ENCODE measurements at regions not wholly inside any gene's neighbourhood (a gene's known extent, or its start where the extent isn't known, plus 50 kb on each side); places are given as distances from the start of the nearest gene placed in this dataset.

DNA sequence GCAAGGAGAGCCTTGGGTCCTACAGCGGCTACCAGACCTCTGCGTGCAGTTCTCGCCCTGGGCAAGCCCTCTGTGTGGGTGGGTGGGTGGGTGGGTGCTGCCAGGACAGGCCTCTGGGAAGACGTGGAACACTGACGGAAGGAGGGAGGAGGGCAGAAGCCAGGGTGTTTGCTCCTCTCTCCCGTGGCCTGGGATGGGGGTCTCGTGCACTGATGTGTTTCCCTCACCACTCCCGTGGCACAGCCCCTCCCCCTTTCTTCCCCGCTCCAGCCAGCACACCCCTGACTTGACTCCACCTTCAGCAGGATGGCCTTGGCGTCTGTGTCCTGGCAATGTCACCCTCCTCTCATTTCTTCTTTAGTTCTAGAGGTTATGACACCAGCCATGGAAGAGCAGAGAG lies 130.0 kb downstream of the CDH26 start:
- CTCF ChIA-PET, result no interaction called here
- Mint-ChIP-seq H3K27me3 (peaks cover 23% of the 10 kb centered on the region), H3K4me1 (no peaks in the 10 kb centered on the region), H3K36me3 (ENCODE audit: low read depth) (no peaks in the 10 kb centered on the region), H3K27ac (no peak overlapping the region), H3K9me3 (no peaks in the 10 kb centered on the region), H3K4me3 (no peak overlapping the region)
- POLR2A ChIA-PET, result no interaction called here
- no peak for DNase-seq
- no peak for ATAC-seq (ENCODE audit: low read depth)
- intact Hi-C loops (cut with micrococcal nuclease), result no loop called here
- TF ChIP-seq, protein P1, sequence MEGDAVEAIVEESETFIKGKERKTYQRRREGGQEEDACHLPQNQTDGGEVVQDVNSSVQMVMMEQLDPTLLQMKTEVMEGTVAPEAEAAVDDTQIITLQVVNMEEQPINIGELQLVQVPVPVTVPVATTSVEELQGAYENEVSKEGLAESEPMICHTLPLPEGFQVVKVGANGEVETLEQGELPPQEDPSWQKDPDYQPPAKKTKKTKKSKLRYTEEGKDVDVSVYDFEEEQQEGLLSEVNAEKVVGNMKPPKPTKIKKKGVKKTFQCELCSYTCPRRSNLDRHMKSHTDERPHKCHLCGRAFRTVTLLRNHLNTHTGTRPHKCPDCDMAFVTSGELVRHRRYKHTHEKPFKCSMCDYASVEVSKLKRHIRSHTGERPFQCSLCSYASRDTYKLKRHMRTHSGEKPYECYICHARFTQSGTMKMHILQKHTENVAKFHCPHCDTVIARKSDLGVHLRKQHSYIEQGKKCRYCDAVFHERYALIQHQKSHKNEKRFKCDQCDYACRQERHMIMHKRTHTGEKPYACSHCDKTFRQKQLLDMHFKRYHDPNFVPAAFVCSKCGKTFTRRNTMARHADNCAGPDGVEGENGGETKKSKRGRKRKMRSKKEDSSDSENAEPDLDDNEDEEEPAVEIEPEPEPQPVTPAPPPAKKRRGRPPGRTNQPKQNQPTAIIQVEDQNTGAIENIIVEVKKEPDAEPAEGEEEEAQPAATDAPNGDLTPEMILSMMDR (IDR thresholded peaks at IDR 0.05), result no peak

DNA sequence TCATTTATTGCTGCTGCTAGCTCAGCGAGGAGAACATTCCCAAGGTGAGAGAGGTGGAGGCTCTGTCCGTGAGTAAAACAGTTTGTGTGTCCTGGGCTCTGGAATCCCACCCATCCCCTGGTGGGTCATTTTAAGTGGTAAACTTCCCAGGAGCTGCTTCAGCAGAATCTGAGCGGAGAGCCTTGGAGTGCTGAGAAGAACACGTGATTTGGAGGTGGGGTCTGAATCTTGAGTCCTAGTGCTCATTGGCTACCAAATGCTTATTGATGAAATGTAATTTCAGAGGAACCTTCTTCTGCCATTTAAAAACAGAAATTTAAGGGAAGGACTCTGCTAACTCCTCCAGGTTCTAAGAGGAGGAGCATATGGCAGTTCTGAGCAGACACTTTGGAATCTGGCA lies 132.4 kb downstream of the CDH26 start:
- intact Hi-C loops (cut with micrococcal nuclease), result no loop called here
- H3K36me3 Mint-ChIP-seq (ENCODE audit: low read depth), result no peaks in the 10 kb centered on the region
- H3K4me1 Mint-ChIP-seq, result no peaks in the 10 kb centered on the region
- no peak for DNase-seq
- TF ChIP-seq, protein P1 (IDR thresholded peaks at IDR 0.05), result no peak
- no peak for ATAC-seq (ENCODE audit: low read depth)
- no peak overlapping the region for H3K27ac Mint-ChIP-seq
- ChIA-PET CTCF (no interaction called here), POLR2A (no interaction called here)
- H3K4me3 Mint-ChIP-seq, result no peak overlapping the region
- H3K27me3 Mint-ChIP-seq, result peaks cover 23% of the 10 kb centered on the region
- H3K9me3 Mint-ChIP-seq, result no peaks in the 10 kb centered on the region

DNA sequence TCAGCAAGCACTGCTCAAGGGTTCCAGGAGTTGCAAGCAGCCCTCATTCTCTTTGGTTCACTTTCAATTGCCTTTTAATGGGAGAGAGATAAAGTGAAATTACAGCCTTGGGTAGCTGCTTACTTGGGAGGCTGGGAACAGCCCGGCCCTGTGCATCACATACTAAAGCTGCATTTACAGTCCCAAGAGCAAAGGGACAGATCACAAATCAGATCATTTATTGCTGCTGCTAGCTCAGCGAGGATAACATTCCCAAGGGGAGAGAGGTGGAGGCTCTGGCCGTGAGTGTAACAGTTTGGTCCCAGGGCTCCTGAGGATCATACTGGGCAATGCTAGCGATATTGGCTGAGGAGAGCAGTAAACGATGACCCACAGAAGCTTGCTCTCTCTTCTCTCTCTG lies 133.1 kb downstream of the CDH26 start:
- TF ChIP-seq, protein P1 (IDR thresholded peaks at IDR 0.05), result no peak
- Mint-ChIP-seq H3K4me3 (no peak overlapping the region), H3K27me3 (peaks cover 20% of the 10 kb centered on the region), H3K36me3 (ENCODE audit: low read depth) (no peaks in the 10 kb centered on the region), H3K27ac (no peak overlapping the region), H3K4me1 (no peaks in the 10 kb centered on the region), H3K9me3 (no peaks in the 10 kb centered on the region)
- CTCF ChIA-PET, result no interaction called here
- intact Hi-C loops (cut with micrococcal nuclease), result no loop called here
- DNase-seq, result no peak
- POLR2A ChIA-PET, result no interaction called here
- no peak for ATAC-seq (ENCODE audit: low read depth)

DNA sequence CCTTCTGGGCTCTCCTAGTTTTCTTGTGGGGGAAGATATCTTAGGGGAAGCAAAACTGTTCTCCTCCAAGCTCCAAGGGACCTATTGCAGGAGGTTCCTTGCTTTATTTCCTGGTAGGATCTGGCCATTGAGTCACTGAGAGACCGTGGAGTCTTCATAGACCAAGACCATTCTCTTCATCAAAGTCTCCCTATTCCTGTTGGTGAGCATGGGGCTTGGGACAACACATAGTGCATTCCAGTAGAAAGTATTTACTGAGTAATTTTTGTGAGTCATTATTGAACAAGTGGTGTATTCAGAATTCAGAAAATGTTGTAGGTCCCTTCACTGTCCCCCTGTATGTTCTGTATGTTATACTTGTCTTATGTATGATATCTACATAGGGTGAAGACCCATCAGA lies 133.6 kb downstream of the CDH26 start:
- H3K4me3 Mint-ChIP-seq, result no peak overlapping the region
- no peaks in the 10 kb centered on the region for H3K9me3 Mint-ChIP-seq
- ATAC-seq (ENCODE audit: low read depth) (no peak), DNase-seq (no peak)
- ChIA-PET POLR2A (no interaction called here), CTCF (no interaction called here)
- intact Hi-C loops (cut with micrococcal nuclease), result no loop called here
- no peak overlapping the region for H3K27ac Mint-ChIP-seq
- H3K36me3 Mint-ChIP-seq (ENCODE audit: low read depth), result no peaks in the 10 kb centered on the region
- peaks cover 14% of the 10 kb centered on the region for H3K27me3 Mint-ChIP-seq
- H3K4me1 Mint-ChIP-seq, result no peaks in the 10 kb centered on the region
- TF ChIP-seq, protein P1 (IDR thresholded peaks at IDR 0.05), result no peak

DNA sequence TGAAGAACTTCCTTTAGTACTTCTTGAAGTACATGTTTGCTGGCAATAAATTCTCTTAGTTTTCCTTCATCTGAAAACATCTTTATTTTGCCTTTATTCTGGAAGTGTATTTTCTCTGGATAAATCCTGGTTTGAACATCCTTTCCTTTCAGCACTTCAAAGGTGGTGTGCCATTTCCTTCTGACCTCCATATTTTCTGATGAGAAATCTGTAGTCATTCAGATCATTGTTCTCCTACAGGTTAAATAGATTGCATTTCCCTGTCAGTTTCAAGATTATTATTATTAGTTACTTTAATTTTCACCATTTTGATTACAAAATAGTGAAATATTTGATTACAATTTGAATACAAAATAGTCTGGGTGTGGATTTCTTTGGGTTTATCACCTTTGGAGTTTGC lies 134.5 kb downstream of the CDH26 start:
- H3K9me3 Mint-ChIP-seq, result no peaks in the 10 kb centered on the region
- TF ChIP-seq, protein P1 (IDR thresholded peaks at IDR 0.05), result no peak
- intact Hi-C loops (cut with micrococcal nuclease), result no loop called here
- no peaks in the 10 kb centered on the region for H3K4me1 Mint-ChIP-seq
- POLR2A ChIA-PET, result no interaction called here
- H3K27me3 Mint-ChIP-seq, result peaks cover 12% of the 10 kb centered on the region
- H3K27ac Mint-ChIP-seq, result no peak overlapping the region
- DNase-seq (no peak), ATAC-seq (ENCODE audit: low read depth) (no peak)
- CTCF ChIA-PET, result no interaction called here
- H3K36me3 Mint-ChIP-seq (ENCODE audit: low read depth), result no peaks in the 10 kb centered on the region
- H3K4me3 Mint-ChIP-seq, result no peak overlapping the region

All from activated B cell treated with CpG ODN at 0.5 μM for 24 hours (primary cell).